MM.1S (cell line): ENCODE measurements at regions not wholly inside any gene's neighbourhood (a gene's known extent, or its start where the extent isn't known, plus 50 kb on each side); places are given as distances from the start of the nearest gene placed in this dataset.

Experiments used
- DNase-seq: peaks from one replicate; pipeline ENCODE4 v3.0.0-alpha.2; 2015
- H2AFZ ChIP-seq: fragments of 300-600 bp; sonication (generic); 2 replicates; pipeline ENCODE4 v1.6.0; 2016; ENCODE audit warnings: antibody characterized with exemption, low read length
- H3F3A ChIP-seq: fragments of 300-600 bp; sonication (generic); 2 replicates; pipeline ENCODE4 v1.6.1; 2016; ENCODE audit warnings: mild to moderate bottlenecking, antibody characterized with exemption, low read length, moderate library complexity, mixed read lengths; ENCODE audit not compliant: insufficient read depth
- H3K27ac ChIP-seq: fragments of 300-600 bp; sonication (generic); 2 replicates; pipeline ENCODE4 v1.5.1; 2016; ENCODE audit warnings: mild to moderate bottlenecking, low read length
- H3K27me3 ChIP-seq: fragments of 300-600 bp; sonication (generic); replicated peaks from 2 replicates; pipeline ENCODE4 v1.6.0; 2016; ENCODE audit warnings: low read length; ENCODE audit not compliant: insufficient read depth
- H3K36me3 ChIP-seq: fragments of 300-600 bp; sonication (generic); replicated peaks from 2 replicates; pipeline ENCODE4 v1.6.1; 2016; ENCODE audit warnings: mild to moderate bottlenecking, low read length, mixed read lengths; ENCODE audit not compliant: insufficient read depth
- H3K4me1 ChIP-seq: fragments of 300-600 bp; sonication (generic); 2 replicates; pipeline ENCODE4 v1.6.1; 2016; ENCODE audit warnings: low read length, mixed read lengths
- H3K4me2 ChIP-seq: fragments of 300-600 bp; sonication (generic); 2 replicates; pipeline ENCODE4 v1.6.0; 2016; ENCODE audit warnings: low read depth, low read length
- H3K4me3 ChIP-seq: fragments of 300-600 bp; sonication (generic); 2 replicates; pipeline ENCODE4 v1.5.1; 2016; ENCODE audit warnings: low read length, mixed read lengths
- H3K79me2 ChIP-seq: fragments of 300-600 bp; sonication (generic); 2 replicates; pipeline ENCODE4 v1.6.1; 2016; ENCODE audit warnings: mixed run types, low read length, mixed read lengths
- H3K9ac ChIP-seq: fragments of 300-600 bp; sonication (generic); 2 replicates; pipeline ENCODE4 v1.6.1; 2016; ENCODE audit warnings: low read length, mixed read lengths
- H3K9me2 ChIP-seq: fragments of 300-600 bp; sonication (generic); replicated peaks from 2 replicates; pipeline ENCODE4 v1.6.1; 2016; ENCODE audit warnings: mild to moderate bottlenecking, low read length, mixed read lengths; ENCODE audit not compliant: insufficient read depth
- H3K9me3 ChIP-seq: fragments of 300-600 bp; sonication (generic); replicated peaks from 2 replicates; pipeline ENCODE4 v1.6.1; 2016; ENCODE audit warnings: mild to moderate bottlenecking, low read length, mixed read lengths; ENCODE audit not compliant: insufficient read depth
- H4K20me1 ChIP-seq: fragments of 300-600 bp; sonication (generic); 2 replicates; pipeline ENCODE4 v1.6.1; 2016; ENCODE audit warnings: mild to moderate bottlenecking, low read length, moderate library complexity, mixed read lengths; ENCODE audit not compliant: insufficient read depth
- EZH2 ChIP-seq: fragments of 300-600 bp; sonication (generic); optimal IDR thresholded peaks from 2 replicates; pipeline ENCODE3; 2017; ENCODE audit warnings: low read depth, mild to moderate bottlenecking, antibody characterized with exemption, low read length, mixed read lengths
- EZH2phosphoT487 ChIP-seq: fragments of 300-600 bp; sonication (generic); IDR thresholded peaks from 2 replicates; pipeline ENCODE4 v1.6.1; 2018; ENCODE audit warnings: antibody characterized with exemption, low read length
- TF ChIP-seq, protein P1 (sequence below): fragments of 300-600 bp; sonication (generic); IDR thresholded peaks from 2 replicates; pipeline ENCODE4 v1.5.1; 2016; ENCODE audit warnings: antibody characterized with exemption, low read length, mixed read lengths

DNA sequence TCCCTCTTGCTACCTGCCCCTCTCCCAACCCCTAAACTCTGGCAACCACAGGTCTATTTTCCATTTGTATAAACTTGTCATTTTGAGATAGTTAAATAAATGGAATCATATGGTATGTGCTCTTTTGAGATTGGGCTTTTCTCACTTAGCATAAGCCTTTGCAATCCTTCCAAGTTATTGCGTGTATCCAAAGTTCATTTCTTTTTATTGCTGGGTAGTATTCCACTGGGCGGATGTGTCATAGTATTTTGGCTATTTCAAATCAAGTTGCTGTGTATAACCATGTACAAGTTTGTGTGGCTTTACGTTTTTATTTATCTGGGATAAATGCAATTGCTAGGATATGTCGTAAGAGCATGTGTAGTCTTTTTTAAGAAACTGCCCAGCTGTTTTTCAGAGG is 55.5 kb upstream of the CUL3 start:
- no peaks in the 10 kb centered on the region for H3K27me3 ChIP-seq
- H3K9me3 ChIP-seq = no peaks in the 10 kb centered on the region
- H3K4me2 ChIP-seq = no peak overlapping the region
- H2AFZ ChIP-seq = no peak overlapping the region
- TF ChIP-seq EZH2 (no peak), EZH2phosphoT487 (no peak)
- TF ChIP-seq, protein P1, sequence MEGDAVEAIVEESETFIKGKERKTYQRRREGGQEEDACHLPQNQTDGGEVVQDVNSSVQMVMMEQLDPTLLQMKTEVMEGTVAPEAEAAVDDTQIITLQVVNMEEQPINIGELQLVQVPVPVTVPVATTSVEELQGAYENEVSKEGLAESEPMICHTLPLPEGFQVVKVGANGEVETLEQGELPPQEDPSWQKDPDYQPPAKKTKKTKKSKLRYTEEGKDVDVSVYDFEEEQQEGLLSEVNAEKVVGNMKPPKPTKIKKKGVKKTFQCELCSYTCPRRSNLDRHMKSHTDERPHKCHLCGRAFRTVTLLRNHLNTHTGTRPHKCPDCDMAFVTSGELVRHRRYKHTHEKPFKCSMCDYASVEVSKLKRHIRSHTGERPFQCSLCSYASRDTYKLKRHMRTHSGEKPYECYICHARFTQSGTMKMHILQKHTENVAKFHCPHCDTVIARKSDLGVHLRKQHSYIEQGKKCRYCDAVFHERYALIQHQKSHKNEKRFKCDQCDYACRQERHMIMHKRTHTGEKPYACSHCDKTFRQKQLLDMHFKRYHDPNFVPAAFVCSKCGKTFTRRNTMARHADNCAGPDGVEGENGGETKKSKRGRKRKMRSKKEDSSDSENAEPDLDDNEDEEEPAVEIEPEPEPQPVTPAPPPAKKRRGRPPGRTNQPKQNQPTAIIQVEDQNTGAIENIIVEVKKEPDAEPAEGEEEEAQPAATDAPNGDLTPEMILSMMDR = no peak
- no peaks in the 10 kb centered on the region for H3K4me1 ChIP-seq
- no peaks in the 10 kb centered on the region for H4K20me1 ChIP-seq
- H3K27ac ChIP-seq = no peak overlapping the region
- no peak overlapping the region for H3K4me3 ChIP-seq
- no peaks in the 10 kb centered on the region for H3F3A ChIP-seq
- no peak overlapping the region for H3K9ac ChIP-seq
- no peaks in the 10 kb centered on the region for H3K79me2 ChIP-seq
- no peak for DNase-seq
- no peaks in the 10 kb centered on the region for H3K9me2 ChIP-seq
- no peaks in the 10 kb centered on the region for H3K36me3 ChIP-seq

- Histone ChIP-seq H3K4me3 (no peak overlapping the region), H3K36me3 (no peaks in the 10 kb centered on the region), H2AFZ (no peak overlapping the region), H3K79me2 (no peaks in the 10 kb centered on the region), H3K4me1 (no peaks in the 10 kb centered on the region), H3F3A (no peaks in the 10 kb centered on the region), H3K9ac (no peak overlapping the region), H3K27ac (no peak overlapping the region), H3K9me2 (no peaks in the 10 kb centered on the region), H4K20me1 (no peaks in the 10 kb centered on the region), H3K9me3 (no peaks in the 10 kb centered on the region), H3K27me3 (no peaks in the 10 kb centered on the region), H3K4me2 (no peak overlapping the region)
- DNase-seq = no peak
- no peak for TF ChIP-seq EZH2phosphoT487
- no peak for TF ChIP-seq EZH2
- TF ChIP-seq, protein P1 = no peak
Observed at GRCh38 chr2:224638301-224638823, 53.2 kb upstream of the CUL3 start.
